ENCODE measurements at regions not wholly inside any gene's neighbourhood (a gene's known extent, or its start where the extent isn't known, plus 50 kb on each side); places are given as distances from the start of the nearest gene placed in this dataset.
A peak's percentile ranks its signal among the peaks of the same experiment; 100 is the strongest.
"Not testable (repeated sequence)": the region's sequence is repeated elsewhere in the genome, so short reads cannot be mapped to it uniquely, and the experiment has no call there.

DNA sequence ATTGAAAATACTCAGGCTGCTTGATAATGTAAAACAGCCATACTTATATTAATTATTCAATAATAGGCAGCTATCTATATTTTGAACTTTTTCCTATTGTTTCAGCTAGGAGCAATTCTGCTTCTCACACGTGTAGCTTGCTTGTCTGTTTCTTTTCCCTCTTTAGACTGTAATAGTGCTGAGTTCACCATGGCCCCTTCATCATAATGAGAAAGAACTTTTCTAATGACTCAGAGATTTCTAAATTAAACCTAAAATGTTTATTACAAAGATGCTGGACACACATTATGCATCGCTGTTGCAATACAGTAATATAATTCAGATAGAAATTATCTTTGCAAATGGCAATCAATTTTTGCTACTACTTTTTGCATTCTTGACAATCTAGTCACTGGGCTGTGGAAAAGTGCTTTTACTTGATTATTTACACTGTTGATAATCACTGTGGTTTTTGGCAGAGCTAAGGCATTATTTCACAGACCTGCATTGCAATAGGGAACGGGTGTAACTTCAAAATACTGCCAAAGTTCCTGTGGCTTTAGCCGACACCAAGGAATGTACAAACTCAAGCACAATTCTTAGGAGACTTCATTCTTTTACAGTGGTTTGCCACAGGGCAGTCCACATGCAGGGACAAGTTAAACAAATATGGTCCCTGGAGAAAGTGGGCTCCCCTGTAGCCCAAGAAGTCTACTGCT is 281.0 kb upstream of the TBL1XR1 start:
- DNase-seq, result no peak

DNA sequence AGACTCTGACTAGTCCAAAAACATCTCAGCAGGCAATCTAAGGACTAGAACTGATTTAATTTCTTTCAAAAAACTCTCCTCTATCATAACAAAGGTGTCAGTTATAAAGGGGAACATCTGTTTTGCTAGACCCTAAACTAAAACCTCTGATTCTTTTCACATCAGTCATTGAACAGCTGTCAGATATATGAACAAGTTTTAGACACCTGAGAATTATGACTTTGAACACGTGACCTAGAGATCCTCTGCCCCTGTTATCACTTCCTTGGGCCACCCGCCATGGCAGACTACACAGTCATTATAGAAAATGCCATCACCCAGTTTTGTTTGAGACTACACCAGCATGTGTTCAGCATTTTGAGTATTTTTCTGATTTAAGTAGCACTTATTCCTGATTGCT is 282.3 kb upstream of the TBL1XR1 start:
- DNase-seq, result no peak

- DNase-seq, result peak; percentile 19 to 59 (median 38)
Measured at GRCh38 chr3:177481329-177481728, 284.0 kb upstream of the TBL1XR1 start.

GRCh38 chr3:177482048-177482691 is 284.9 kb upstream of the TBL1XR1 start:
- no peak for DNase-seq

- peak in 2 of 4 experiments; percentile 7 to 8 for DNase-seq
Measured at GRCh38 chr3:177483182-177483967, 286.1 kb upstream of the TBL1XR1 start.

DNA sequence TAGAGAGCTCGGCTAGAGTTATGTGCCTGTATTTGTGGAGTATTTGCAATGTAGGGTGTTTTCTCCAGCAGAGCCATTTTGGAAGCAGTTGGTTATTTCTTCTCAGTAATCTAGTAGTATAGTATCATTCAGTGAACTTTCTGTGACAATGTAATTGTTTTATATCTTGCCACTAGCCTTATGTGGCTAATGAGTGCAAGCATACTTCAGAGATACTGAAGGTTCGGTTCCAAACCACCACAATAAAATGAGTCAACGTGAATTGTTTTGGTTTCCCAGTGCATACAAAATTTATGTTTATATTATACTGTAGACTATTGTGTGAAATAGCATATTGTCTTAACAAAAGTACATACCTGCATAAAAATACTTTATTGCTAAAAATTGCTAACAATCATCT is 286.9 kb upstream of the TBL1XR1 start:
- DNase-seq, result no peak

DNA sequence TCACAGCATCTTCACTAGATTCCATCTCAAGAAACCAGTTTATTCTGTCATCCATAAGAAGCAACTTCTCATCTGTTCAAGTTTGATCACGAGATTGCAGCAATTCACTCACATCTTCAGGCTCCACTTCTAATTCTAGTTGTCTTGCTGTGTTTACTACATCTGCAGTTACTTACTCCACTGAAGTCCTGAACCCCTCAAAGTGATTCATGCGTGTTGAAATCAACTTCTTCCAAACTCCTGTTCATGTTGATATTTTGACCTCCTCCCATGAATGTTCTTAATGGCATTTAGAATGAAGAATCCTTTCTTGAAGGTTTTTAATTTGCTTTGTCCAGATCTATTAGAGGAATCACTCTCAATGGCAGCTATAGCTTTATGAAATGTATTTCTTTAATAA is 287.6 kb upstream of the TBL1XR1 start:
- DNase-seq, result no peak

DNA sequence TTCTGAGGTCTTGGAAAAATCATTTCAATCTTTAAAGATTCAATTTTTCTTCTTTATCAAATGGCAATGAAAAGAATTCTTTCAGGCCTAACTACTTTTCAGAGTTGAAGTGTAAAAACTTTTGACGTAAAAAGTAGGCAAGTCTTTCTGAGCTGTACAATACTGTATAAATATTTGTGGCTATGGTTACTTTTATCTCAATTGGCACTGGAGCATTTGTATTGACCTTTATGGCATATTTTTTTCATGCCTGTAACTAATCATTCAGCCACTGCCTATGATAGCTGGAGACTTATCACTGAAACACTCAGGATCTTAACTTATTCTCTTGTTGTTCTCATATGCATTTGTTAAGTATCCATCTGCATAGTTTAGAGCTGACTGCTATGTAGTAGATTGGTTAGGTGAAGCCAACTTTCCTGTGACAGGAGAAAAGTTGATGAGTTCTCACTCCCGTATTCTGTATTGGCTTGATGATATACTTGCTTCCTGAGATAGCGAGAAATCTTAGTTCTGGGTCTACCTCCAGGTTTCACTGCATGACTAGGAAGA is 290.4 kb upstream of the TBL1XR1 start:
- no peak for DNase-seq

DNA sequence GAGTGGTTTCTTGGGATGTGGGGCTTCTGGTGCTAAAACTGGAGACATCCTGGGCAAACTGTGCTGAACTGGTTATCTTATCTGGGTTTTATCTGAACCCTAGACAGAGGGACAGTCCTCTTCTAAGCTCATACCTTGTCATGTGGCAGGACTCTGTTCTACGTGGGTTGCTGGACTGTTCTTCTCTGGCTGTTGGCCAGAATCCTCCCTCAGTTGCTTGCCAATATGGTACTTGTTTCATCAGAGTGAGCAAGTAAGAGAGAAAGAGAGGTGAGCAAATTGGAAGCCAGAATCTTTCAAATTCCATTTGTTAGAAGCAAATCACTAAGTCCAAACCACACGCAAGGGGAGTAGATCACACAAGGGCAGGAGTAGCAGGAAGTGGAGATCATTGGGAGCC is 291.5 kb upstream of the TBL1XR1 start:
- no peak for DNase-seq

- no peak for DNase-seq
Measured at GRCh38 chr3:177490626-177491025, 293.3 kb upstream of the TBL1XR1 start.

GRCh38 chr3:177491296-177492032 is 294.2 kb upstream of the TBL1XR1 start:
- peak in 3 of 4 experiments; percentile 3 to 16 (median 15) for DNase-seq

DNA sequence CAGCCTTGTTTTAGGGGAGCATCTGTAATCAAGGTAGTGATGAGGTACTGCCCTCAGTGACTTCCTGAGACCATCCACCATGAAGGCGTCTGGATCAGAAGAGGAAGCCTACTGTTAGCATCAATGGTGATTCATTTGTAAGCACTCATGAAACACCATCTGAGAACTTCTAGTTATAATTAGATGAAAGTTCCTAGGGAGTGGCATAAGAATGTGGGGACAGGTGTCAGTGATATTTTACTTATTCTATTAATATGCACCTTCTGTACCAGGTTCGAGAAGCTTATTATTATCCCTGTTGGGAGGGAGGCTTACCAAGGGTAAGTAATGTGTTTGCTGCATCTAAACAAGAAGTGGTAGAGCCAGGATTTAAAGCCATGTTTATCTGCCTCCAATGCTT is 295.8 kb upstream of the TBL1XR1 start:
- no peak for DNase-seq

DNA sequence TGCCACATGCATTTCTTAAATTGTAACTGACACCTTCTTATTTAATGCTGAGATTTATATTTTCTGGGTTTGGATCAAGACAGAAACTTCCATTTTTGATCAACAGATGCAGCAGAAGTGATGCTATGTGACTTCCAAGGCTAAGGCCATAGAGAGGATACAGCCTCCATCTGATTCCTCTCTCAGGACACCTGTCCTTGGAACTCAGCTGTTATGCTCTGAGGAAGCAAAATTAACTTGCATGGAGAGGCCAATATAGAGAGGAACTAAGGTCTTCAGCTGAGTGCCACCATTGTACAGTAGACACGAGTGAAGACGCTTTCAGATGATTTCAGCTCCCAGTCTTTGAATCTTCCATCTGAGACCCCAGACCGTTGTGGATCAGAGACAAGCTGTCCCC is 296.9 kb upstream of the TBL1XR1 start:
- DNase-seq, result no peak

DNA sequence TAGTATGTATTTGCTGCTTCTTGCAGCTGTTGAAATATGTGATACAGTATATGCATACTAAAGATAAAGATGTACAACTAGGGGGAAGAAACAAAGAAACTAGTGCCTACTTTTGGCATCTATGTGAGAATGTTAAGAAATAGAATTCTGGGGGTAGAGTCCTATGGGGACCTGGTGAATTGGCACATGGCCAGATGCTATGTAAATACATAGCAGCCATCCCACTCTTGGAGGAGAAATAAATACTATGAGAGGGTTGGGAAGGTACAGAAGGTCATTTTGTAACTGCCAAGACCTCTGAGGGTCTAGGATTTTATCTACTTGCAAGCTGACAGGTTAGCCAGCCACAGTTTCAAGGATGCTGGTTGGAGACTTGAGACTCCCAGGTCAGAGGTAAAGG is 298.3 kb upstream of the TBL1XR1 start:
- DNase-seq, result no peak

DNA sequence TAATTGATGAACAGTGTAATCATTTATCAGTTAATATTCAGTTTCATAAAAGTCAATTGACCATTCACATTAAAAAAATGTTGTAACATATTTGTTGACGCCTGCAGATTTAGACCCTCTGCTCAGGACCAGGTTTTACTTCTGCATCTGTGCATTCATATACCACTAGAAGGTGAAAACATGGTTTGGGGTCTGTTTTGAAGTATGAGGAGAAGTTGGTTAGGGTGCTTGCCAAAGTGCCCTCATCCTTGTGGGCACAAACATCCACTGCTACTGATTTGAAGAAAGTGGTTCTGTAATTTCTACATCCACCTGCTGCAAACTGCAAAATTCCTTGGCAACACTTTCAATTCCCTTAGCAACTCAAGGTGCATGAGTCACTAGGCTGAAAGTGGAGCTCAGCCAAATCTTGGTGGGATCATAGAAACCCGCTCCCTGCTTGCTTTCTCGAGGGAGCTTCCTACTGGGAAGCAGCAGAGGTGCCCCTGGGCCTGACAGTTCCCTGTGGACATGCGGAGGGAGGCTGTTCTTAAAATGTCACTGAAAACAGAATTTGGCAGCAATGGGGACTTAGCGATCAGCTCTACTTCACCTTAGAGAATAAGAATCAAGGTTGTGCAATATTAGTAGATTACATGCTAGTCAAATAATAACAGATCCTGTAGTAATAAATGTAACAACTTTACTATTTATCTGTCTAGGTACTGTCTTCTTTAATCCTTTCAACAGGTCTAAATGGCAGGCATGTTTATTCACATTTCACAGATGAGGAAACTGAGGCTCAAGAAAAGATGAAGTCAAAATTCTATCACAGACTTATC is 301.0 kb upstream of the TBL1XR1 start:
- DNase-seq, result peak in 3 of 4 experiments; percentile 7 to 29 (median 7)

GRCh38 chr3:177499039-177499438 is 301.8 kb upstream of the TBL1XR1 start:
- DNase-seq, result not testable (repeated sequence)

GRCh38 chr3:177499779-177500423 is 302.6 kb upstream of the TBL1XR1 start:
- peak in 1 of 4 experiments; percentile 7 for DNase-seq

DNA sequence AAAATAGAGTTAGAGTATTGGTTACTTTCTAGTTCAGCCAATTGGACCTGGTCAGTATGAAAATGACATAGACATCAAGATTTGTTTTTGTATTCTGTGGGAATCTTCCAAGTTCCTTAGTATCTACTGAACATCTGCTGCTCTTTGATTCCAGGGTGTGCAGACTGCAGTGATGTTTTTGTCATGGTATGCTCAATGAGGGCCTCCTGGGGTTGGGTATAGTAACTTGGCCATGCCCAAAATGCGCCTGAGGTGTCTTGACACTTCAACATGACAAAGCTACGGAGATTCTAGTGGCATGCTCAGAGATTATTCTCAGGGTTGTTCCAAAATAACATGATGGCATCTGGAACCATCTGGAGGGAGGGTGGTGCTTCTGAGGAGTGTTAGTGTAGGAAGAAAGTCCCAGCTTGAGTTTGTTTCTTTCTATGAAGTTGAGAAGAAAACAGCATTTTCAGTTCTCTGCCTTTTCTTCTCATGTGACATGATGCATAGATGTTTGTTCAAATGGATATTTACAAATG is 313.5 kb upstream of the TBL1XR1 start:
- DNase-seq, result no peak

- no peak for DNase-seq
Measured at GRCh38 chr3:177512945-177513814, 315.9 kb upstream of the TBL1XR1 start.
